Osteocyte (in vitro differentiated cells): ENCODE measurements at regions not wholly inside any gene's neighbourhood (a gene's known extent, or its start where the extent isn't known, plus 50 kb on each side); places are given as distances from the start of the nearest gene placed in this dataset.

ENCODE experiments used
- DNase-seq: peaks from one replicate; pipeline ENCODE4 v3.0.0; 2021; ENCODE audit warnings: mixed read lengths; ENCODE audit not compliant: unreplicated experiment; ENCODE audit errors: extremely low spot score
- H3K27ac Mint-ChIP-seq: one replicate; pipeline ENCODE4 v1.8.0; 2021; ENCODE audit warnings: mild to moderate bottlenecking, mixed read lengths; ENCODE audit not compliant: unreplicated experiment
- H3K27me3 Mint-ChIP-seq: one replicate; pipeline ENCODE4 v1.8.0; 2021; ENCODE audit warnings: mixed read lengths; ENCODE audit not compliant: unreplicated experiment
- H3K36me3 Mint-ChIP-seq: one replicate; pipeline ENCODE4 v1.8.0; 2021; ENCODE audit warnings: mixed read lengths; ENCODE audit not compliant: unreplicated experiment
- H3K4me1 Mint-ChIP-seq: one replicate; pipeline ENCODE4 v1.8.0; 2021; ENCODE audit warnings: mixed read lengths; ENCODE audit not compliant: unreplicated experiment
- H3K4me3 Mint-ChIP-seq: one replicate; pipeline ENCODE4 v1.8.0; 2021; ENCODE audit warnings: mild to moderate bottlenecking, moderate library complexity, mixed read lengths; ENCODE audit not compliant: unreplicated experiment
- H3K9me3 Mint-ChIP-seq: one replicate; pipeline ENCODE4 v1.8.0; 2021; ENCODE audit warnings: mixed read lengths; ENCODE audit not compliant: unreplicated experiment
- CTCF ChIP-seq: fragments of 200-600 bp; sonication (generic); IDR thresholded peaks from 2 replicates; pipeline ENCODE4 v1.5.0; 2021; ENCODE audit warnings: antibody characterized with exemption, mild to moderate bottlenecking, moderate library complexity

- no peaks in the 10 kb centered on the region for H3K27me3 Mint-ChIP-seq
- H3K9me3 Mint-ChIP-seq, result peaks cover 18% of the 10 kb centered on the region
- TF ChIP-seq CTCF, result no peak
- H3K4me3 Mint-ChIP-seq, result no peak overlapping the region
- DNase-seq, result no peak
- H3K36me3 Mint-ChIP-seq, result no peaks in the 10 kb centered on the region
- no peaks in the 10 kb centered on the region for H3K4me1 Mint-ChIP-seq
- no peak overlapping the region for H3K27ac Mint-ChIP-seq
Measured at GRCh38 chr10:108862676-108863350, 1060.5 kb downstream of the XPNPEP1 start.

- TF ChIP-seq CTCF, result no peak
- Mint-ChIP-seq H3K27me3 (no peaks in the 10 kb centered on the region), H3K27ac (no peak overlapping the region), H3K4me3 (no peak overlapping the region), H3K36me3 (no peaks in the 10 kb centered on the region), H3K9me3 (peaks cover 18% of the 10 kb centered on the region), H3K4me1 (no peaks in the 10 kb centered on the region)
- DNase-seq, result no peak
Measured at GRCh38 chr10:108861181-108861754, 1062.0 kb downstream of the XPNPEP1 start.

- TF ChIP-seq CTCF, result no peak
- Mint-ChIP-seq H3K9me3 (no peaks in the 10 kb centered on the region), H3K4me1 (no peaks in the 10 kb centered on the region), H3K36me3 (no peaks in the 10 kb centered on the region), H3K27me3 (no peaks in the 10 kb centered on the region), H3K27ac (no peak overlapping the region), H3K4me3 (no peak overlapping the region)
- DNase-seq, result no peak
Measured at GRCh38 chr10:108852211-108852610, 1071.1 kb downstream of the XPNPEP1 start.

GRCh38 chr10:108850138-108850854, 1073.0 kb downstream of the XPNPEP1 start:
- Mint-ChIP-seq H3K4me3 (no peak overlapping the region), H3K9me3 (no peaks in the 10 kb centered on the region), H3K36me3 (no peaks in the 10 kb centered on the region), H3K4me1 (no peaks in the 10 kb centered on the region), H3K27ac (no peak overlapping the region), H3K27me3 (no peaks in the 10 kb centered on the region)
- DNase-seq, result no peak
- no peak for TF ChIP-seq CTCF

- Mint-ChIP-seq H3K27ac (no peak overlapping the region), H3K4me3 (no peak overlapping the region), H3K4me1 (no peaks in the 10 kb centered on the region), H3K27me3 (no peaks in the 10 kb centered on the region), H3K36me3 (no peaks in the 10 kb centered on the region), H3K9me3 (peaks cover 5% of the 10 kb centered on the region)
- TF ChIP-seq CTCF, result no peak
- no peak for DNase-seq
Measured at GRCh38 chr10:108849688-108850087, 1073.6 kb downstream of the XPNPEP1 start.
